D341Med (cell line): ENCODE measurements at regions not wholly inside any gene's neighbourhood (a gene's known extent, or its start where the extent isn't known, plus 50 kb on each side); places are given as distances from the start of the nearest gene placed in this dataset.

ENCODE experiments used
- DNase-seq: peaks from one replicate; pipeline ENCODE4 v3.0.0; 2012; ENCODE audit warnings: low spot score

DNA sequence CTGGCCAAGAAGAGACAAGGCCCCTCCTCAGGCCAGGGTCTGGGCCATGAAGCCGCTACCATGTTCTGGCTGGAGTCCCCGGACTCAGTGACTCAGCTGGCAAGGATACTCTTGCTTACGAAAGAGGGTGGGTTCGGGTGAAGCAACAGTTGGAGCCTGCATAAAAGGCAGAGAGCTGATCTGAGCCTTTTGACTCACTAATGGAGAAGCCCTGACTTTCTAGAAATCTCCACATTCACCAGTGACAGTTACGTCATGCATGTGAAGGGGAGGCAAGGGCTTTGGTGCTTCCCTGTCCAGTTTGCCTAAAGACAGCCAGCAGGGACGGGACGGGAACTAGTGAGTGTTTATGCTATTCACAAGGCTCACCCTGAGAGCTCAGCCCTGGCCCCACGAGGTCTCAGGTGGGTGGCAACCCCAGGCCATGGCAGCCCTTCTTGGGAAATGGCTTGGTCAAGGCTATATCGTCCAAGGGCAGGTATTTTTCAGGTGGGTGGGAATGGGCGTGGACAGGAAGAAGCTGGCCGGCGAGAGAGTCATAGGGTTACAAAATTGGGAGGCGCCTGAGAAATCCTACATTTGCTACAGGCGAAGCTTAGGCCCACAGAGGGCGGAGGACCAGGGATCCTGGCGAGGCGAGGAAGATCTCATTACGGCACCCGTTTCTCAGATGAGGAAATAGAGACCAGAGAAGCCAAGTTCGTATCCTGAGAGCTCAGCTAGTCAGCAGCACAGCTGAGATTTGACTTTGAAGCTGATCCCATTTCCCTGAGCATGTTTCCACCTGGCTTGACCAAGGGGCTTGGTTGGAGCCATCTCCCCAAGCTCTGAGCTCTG, 314.6 kb downstream of the BCL11B start:
- DNase-seq: no peak

DNA sequence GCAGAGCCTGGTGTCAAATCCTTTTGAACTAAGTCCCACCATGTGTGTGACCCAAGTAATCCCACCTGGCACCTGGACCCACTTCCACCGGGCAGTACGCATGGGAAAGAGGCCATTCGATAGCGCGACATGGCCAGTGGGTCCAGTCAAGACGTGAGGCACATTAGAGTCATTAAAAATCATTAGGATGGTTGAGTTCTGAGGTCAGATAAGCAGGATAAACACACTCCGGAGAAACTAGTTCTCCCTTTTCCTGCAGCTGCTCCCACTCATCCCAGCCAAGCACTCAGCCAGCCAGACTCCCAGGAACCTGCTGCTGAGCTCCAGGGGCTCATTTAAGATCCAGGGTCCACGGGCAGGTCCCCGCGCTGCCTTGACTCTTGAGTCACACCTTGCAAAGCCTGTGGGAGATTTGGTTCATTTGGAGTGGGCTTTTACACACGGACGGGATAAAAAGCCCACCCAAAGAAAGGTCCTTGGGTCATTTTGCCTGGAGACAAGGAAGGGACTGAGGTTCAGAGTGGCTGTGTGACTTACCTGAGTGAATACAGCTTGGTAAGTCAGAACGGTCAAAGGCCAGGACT, 313.9 kb downstream of the BCL11B start:
- no peak for DNase-seq

DNA sequence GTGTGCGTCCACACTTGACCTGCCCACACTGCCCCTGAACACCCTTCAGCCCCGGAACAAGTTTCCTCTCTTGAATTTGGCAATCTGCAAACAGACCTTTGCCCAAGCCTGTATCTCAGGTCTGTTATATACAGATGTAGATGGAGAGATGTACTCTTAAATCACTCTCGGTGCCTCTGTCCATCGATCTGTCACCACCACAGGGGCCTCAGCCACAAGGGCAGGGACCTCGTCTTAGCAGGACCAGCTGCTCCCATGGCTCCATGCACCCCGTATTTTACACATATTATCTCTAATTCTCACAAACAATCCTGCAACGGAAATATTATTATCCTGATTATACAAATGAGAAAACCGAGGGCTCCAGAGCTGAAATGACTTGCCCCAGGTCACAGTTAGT, 313.4 kb downstream of the BCL11B start:
- no peak for DNase-seq

GRCh38 chr14:98959410-98959809, 312.6 kb downstream of the BCL11B start:
- no peak for DNase-seq

DNA sequence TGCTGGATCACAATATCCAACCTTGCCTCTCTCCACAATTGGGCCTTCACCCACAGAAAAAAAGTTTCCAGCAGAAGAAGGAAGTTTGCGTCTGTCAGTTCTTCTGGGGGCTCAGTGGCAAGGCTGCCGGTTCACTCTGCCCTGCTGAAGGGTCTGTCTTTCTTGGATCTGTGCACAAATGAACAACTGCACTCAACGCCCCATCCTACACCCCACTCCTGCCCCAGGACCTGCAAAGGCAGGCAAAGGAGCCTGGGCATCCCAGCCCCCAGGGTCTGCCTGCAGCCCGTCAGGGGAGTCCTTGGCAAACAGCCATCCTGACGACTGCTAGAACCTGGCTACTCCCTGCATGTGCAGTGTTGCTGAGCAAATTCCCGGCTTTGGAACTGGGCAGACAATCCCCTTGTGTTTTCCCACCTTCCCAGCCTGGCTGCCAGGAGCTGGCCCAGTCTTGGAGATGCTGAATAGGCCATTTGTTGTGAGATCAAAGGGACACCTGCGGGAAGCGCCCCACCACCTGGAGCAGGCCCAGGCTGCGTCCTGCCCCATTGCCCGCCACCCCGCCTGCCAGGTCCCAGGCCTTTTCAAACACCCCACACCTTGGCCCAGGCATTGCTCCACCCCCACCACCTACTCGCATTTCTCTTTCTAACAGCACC, 311.9 kb downstream of the BCL11B start:
- no peak for DNase-seq

GRCh38 chr14:98960617-98961013, 311.4 kb downstream of the BCL11B start:
- DNase-seq: no peak

DNA sequence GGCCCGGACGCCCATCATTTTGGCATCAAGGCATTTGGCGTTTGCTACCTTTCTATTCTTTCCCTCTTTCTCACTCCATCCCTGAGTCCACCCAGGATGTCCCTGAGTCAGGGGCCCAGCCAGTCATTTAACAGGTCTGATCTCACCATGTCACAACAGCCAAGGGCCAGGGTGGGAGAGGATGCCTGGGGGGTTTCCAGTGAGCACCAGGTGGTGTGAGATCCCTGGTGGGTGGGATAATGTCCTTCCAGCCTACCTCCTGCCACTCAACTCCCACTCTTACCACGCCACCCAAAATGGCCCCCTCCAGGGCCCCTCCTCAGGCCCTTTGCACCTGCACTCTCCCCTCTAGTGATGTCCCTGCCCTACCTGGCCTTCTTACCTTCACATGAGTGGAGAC, 310.8 kb downstream of the BCL11B start:
- DNase-seq: no peak

GRCh38 chr14:98962118-98962517, 309.9 kb downstream of the BCL11B start:
- no peak for DNase-seq

GRCh38 chr14:98963610-98964009, 308.4 kb downstream of the BCL11B start:
- no peak for DNase-seq

DNA sequence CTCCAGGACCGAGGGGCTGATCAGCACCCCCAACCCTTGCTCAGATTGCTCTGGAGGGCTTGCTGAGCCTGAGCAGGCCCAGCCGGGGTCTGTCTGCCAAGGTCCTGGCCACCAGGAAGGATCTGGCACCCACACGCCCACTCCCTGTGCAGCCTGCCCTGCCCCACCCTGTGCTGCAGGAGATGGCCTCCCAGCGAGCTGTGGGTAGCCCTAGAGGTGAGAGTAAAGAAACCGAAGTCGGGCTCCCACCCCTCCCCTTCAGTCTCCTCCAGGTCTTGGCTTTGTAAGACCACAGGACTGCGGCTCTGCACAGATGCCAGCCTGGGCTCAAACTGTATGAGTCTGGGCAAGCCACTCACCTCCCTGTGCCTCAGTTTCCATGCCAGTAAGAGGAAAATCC, 307.8 kb downstream of the BCL11B start:
- no peak for DNase-seq

GRCh38 chr14:98965076-98965475, 306.9 kb downstream of the BCL11B start:
- DNase-seq: no peak

DNA sequence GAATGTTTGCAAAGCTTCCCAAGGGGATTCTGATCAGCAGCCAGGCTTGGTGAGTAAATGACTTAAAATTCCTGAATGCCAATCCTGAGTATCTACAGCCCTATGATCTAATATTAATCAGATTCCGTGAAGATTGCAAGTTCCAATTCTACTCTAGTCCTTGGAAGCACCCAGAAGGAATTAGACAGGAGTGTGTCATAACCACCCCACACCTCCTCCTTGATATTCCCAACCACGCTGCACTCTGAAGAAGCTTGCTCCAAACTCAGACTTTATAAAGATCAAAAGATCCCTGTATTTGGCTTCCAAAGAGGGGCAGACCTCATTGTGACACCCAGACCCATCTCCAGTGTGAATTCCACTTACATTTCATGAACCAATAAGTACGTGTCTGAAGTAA, 306.0 kb downstream of the BCL11B start:
- no peak for DNase-seq

DNA sequence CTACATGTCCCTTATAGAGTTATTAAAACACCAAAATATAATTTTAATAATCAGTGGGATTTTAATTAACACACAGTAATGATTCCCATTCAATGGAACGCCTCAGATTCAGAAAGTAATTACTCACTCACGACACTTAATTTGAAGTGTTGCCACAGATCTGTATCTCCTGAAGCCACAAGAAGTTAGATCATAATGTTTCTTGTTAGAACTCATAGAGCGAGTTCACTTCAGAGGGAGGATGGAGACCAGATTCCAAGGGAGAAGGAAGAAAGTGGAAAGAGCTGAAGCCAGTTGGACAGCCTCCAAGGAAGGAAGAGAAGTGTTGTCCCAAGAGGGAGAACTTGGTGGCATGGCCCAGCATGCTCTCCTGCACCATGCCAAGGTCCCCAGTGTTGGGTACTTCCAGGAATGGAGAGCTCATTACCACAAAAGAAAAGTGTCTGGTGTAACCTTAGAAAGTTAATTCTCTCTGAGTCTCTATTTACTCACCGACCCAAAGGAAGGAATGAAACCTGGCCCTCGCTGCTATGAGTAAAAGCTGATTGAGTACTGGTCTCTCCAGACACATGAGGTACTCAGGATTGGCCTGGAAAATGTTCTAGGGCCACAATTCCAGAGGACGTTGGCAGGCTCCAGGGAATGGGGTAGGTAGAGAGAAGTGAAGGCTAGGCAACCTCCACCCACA, 305.4 kb downstream of the BCL11B start:
- DNase-seq: no peak

GRCh38 chr14:98974113-98974512, 297.9 kb downstream of the BCL11B start:
- no peak for DNase-seq

- no peak for DNase-seq
These were observed 295.7 kb downstream of the BCL11B start for GRCh38 chr14:98976271-98976670.

DNA sequence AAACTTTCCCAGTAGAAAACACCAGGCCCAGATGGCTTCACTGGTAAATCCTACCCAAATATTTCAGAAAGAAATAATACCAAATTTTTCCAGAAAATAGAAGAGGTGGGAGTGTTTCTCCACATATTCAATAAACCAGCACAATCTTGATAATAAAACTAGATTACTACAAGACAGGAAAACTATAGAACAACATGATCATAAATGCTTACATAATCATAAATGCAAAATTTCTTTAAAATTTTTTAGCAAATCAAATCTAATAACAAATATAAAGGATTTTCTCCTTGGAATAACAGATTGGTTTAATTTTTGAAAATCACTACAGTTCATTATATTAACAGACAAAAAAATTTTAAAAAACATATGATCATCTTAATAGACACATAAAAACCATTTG, 294.5 kb downstream of the BCL11B start:
- no peak for DNase-seq

GRCh38 chr14:98982986-98983385, 289.0 kb downstream of the BCL11B start:
- DNase-seq: no peak

DNA sequence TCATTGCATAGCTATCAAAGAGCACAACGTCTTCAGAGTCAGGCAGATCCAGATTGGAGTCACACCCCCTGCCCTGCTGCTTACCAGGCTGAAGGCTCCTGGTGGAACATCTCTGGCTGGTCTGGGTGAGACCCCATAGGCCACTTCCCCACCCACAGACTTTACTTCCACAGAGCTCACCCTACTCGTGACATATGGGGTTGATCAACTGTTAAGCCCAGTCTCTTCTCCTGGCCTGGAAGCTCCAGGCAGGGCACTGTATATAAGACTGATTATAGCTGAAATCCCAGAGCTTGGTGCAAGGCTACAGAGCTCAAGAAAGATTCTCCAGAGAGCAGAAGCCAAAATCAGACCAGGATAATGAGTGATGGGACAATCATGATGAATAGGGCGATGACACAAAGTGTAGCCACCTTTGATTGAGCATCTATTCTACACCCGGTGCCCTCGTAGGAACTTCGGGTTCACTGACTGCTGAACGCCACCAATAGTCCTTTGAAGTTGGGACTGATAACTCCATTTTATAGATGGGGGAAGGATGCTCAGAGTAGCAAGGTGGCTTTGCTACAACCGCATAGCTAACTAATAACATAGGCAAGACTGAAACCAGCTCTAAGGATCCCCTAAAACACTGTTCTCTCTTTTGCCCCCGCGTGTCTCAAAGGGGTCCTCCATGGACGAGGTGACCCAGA, 287.8 kb downstream of the BCL11B start:
- DNase-seq: no peak

- no peak for DNase-seq
These were observed 287.3 kb downstream of the BCL11B start for GRCh38 chr14:98984719-98985041.

DNA sequence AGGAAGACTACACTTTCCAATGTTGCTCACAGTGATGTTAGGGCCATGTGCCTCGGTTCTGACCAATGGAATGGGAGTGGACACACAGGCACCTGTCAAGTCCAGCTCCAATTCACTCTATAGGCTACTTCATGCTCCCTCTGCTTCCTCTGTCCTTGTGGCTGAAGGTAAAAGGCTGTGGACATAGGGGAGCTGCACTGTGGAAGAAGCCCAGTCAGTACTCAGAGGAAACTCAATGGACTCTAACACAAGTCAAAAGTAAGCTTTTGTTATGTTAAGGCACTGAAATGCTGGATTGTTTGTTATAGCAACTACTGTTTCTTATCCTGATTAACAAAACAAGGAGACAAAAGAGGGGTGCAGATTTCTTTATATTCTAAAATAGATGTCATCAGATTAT, 278.2 kb downstream of the BCL11B start:
- no peak for DNase-seq

- DNase-seq: no peak
These were observed 277.4 kb downstream of the BCL11B start for GRCh38 chr14:98994561-98994960.

- DNase-seq: no peak
These were observed 274.3 kb downstream of the BCL11B start for GRCh38 chr14:98997526-98998205.
